ENCODE measurements at regions not wholly inside any gene's neighbourhood (a gene's known extent, or its start where the extent isn't known, plus 50 kb on each side); places are given as distances from the start of the nearest gene placed in this dataset.

- 85 to 96% methylated on average over 3 to 5 of the region's 5 CpGs for WGBS, 2 donors
- Histone ChIP-seq H3K4me3 (no peak overlapping the region), H3K4me1 (no peaks in the 10 kb centered on the region), H3K27me3 (no peaks in the 10 kb centered on the region), H3K27ac (no peak overlapping the region), H3K36me3 (no peaks in the 10 kb centered on the region), H3K9me3 (no peaks in the 10 kb centered on the region)
- TF ChIP-seq CTCF (IDR thresholded peaks at IDR 0.05) (no peak), POLR2A (IDR thresholded peaks at IDR 0.05) (no peak), EP300 (IDR thresholded peaks at IDR 0.05) (no peak)
- no peak for DNase-seq (ENCODE audit: low spot score in 2 of 2)
Measured at GRCh38 chr4:134126955-134127354, 74.6 kb downstream of the PABPC4L start.

GRCh38 chr4:134126000-134126560 lies 75.5 kb downstream of the PABPC4L start:
- H3K4me3 ChIP-seq: no peak overlapping the region
- no peaks in the 10 kb centered on the region for H3K36me3 ChIP-seq
- H3K4me1 ChIP-seq: no peaks in the 10 kb centered on the region
- 75 to 93% methylated on average over 1 of the region's 1 CpG for WGBS, 2 donors
- no peak overlapping the region for H3K27ac ChIP-seq
- TF ChIP-seq POLR2A (IDR thresholded peaks at IDR 0.05): no peak
- no peaks in the 10 kb centered on the region for H3K9me3 ChIP-seq
- H3K27me3 ChIP-seq: no peaks in the 10 kb centered on the region
- no peak for DNase-seq (ENCODE audit: low spot score in 2 of 2)

- Histone ChIP-seq H3K4me3 (no peak overlapping the region), H3K9me3 (no peaks in the 10 kb centered on the region), H3K27me3 (no peaks in the 10 kb centered on the region), H3K4me1 (no peaks in the 10 kb centered on the region), H3K36me3 (no peaks in the 10 kb centered on the region), H3K27ac (no peak overlapping the region)
- WGBS, 2 donors: 87 to 94% methylated on average over 1 of the region's 1 CpG
- TF ChIP-seq CTCF (IDR thresholded peaks at IDR 0.05): no peak
- no peak for TF ChIP-seq POLR2A (IDR thresholded peaks at IDR 0.05)
- no peak for TF ChIP-seq EP300 (IDR thresholded peaks at IDR 0.05)
- DNase-seq (ENCODE audit: low spot score in 2 of 2): no peak
Measured at GRCh38 chr4:134122903-134123302, 78.7 kb downstream of the PABPC4L start.

- WGBS, 2 donors: 54 to 59% methylated on average over 2 of the region's 2 CpGs
- H3K27me3 ChIP-seq: no peaks in the 10 kb centered on the region
- no peaks in the 10 kb centered on the region for H3K36me3 ChIP-seq
- H3K27ac ChIP-seq: no peak overlapping the region
- no peak overlapping the region for H3K4me3 ChIP-seq
- TF ChIP-seq CTCF (IDR thresholded peaks at IDR 0.05): no peak
- TF ChIP-seq POLR2A (IDR thresholded peaks at IDR 0.05): no peak
- no peak for TF ChIP-seq EP300 (IDR thresholded peaks at IDR 0.05)
- no peak for DNase-seq (ENCODE audit: low spot score in 2 of 2)
- no peaks in the 10 kb centered on the region for H3K9me3 ChIP-seq
- H3K4me1 ChIP-seq: no peaks in the 10 kb centered on the region
Measured at GRCh38 chr4:134117392-134118183, 84.0 kb downstream of the PABPC4L start.

- no peak for DNase-seq (ENCODE audit: low spot score in 2 of 2)
- Histone ChIP-seq H3K9me3 (no peaks in the 10 kb centered on the region), H3K27me3 (no peaks in the 10 kb centered on the region), H3K4me3 (no peak overlapping the region), H3K27ac (no peak overlapping the region), H3K36me3 (no peaks in the 10 kb centered on the region), H3K4me1 (no peaks in the 10 kb centered on the region)
- WGBS, 2 donors: 78 to 82% methylated on average over 3 of the region's 3 CpGs
- TF ChIP-seq EP300 (IDR thresholded peaks at IDR 0.05) (no peak), CTCF (IDR thresholded peaks at IDR 0.05) (no peak), POLR2A (IDR thresholded peaks at IDR 0.05) (no peak)
Measured at GRCh38 chr4:134089885-134090284, 111.7 kb downstream of the PABPC4L start.

All from tibial nerve (tissue), 4 donors.